SK-N-SH (cell line): ENCODE measurements at regions not wholly inside any gene's neighbourhood (a gene's known extent, or its start where the extent isn't known, plus 50 kb on each side); places are given as distances from the start of the nearest gene placed in this dataset.

Experiments used
- CTCF ChIA-PET: fragments of 300-600, 350-600 bp; formaldehyde crosslinking; extraction: SDS; loops from one replicate; lab custom pipeline; 2021; lab: Yijun Ruan, JAX
- POLR2A ChIA-PET: fragments of 350-600 bp; sonication (Branson Sonifier 250); formaldehyde crosslinking; extraction: SDS; loops from one replicate; lab custom pipeline; 2020; ENCODE audit warnings: antibody characterized with exemption, inconsistent platforms; lab: Yijun Ruan, JAX
- DNase-seq: peaks from one replicate; pipeline ENCODE4 v3.0.0; 2012
- H2AFZ ChIP-seq: fragments of 200-600 bp; sonication (generic); 2 replicates; pipeline ENCODE4 v1.8.1; 2016; ENCODE audit warnings: antibody characterized with exemption, mild to moderate bottlenecking, low read depth
- H3F3A ChIP-seq: fragments of 200-600 bp; sonication (generic); replicated peaks from 2 replicates; pipeline ENCODE3; 2016; ENCODE audit warnings: antibody characterized with exemption, mild to moderate bottlenecking; ENCODE audit not compliant: insufficient read depth
- H3K27ac ChIP-seq, 2 experiments: fragments of 200-500 bp in 1 of 2; fragments of 200-600 bp in 1 of 2; sonication (Bioruptor generic) in 1 of 2; sonication (generic), shearing (Covaris generic) in 1 of 2; 2 replicates each; pipeline versions ENCODE4 v1.5.1 to v1.6.1; 2014 to 2016; ENCODE audit warnings: low read depth in 2 of 2, inconsistent platforms in 1 of 2, low read length in 1 of 2, mild to moderate bottlenecking in 1 of 2, mixed read lengths in 1 of 2
- H3K27me3 ChIP-seq: fragments of 200-600 bp; sonication (generic), shearing (Covaris generic); 2 replicates; pipeline ENCODE4 v1.6.1; 2016; ENCODE audit warnings: mixed run types; ENCODE audit not compliant: insufficient read depth
- H3K36me3 ChIP-seq, 2 experiments: fragments of 200-500 bp in 1 of 2; fragments of 200-600 bp in 1 of 2; sonication (Bioruptor generic) in 1 of 2; sonication (generic) in 1 of 2; replicated peaks in 1 of 2; 2 replicates each; pipeline versions ENCODE3 to v1.5.1; 2014 to 2016; ENCODE audit warnings: low read length in 1 of 2, mild to moderate bottlenecking in 1 of 2; ENCODE audit not compliant: insufficient read depth in 2 of 2, control insufficient read depth in 1 of 2
- H3K4me1 ChIP-seq, 2 experiments: fragments of 200-500 bp in 1 of 2; fragments of 200-600 bp in 1 of 2; sonication (Bioruptor generic) in 1 of 2; sonication (generic), shearing (Covaris generic) in 1 of 2; 2 replicates each; pipeline versions ENCODE4 v1.5.1 to v1.6.1; 2014 to 2016; ENCODE audit warnings: low read depth in 1 of 2, low read length in 1 of 2, mixed run types in 1 of 2; ENCODE audit not compliant: insufficient read depth in 2 of 2, control insufficient read depth in 1 of 2
- H3K4me2 ChIP-seq: fragments of 200-600 bp; sonication (generic), shearing (Covaris generic); 2 replicates; pipeline ENCODE4 v1.6.1; 2017; ENCODE audit warnings: mixed run types
- H3K4me3 ChIP-seq, 2 experiments: fragments of 200-500 bp in 1 of 2; fragments of 200-600 bp in 1 of 2; sonication (Bioruptor generic) in 1 of 2; sonication (generic), shearing (Covaris generic) in 1 of 2; 2 replicates each; pipeline versions ENCODE4 v1.5.1 to v1.8.1; 2014 to 2016; ENCODE audit warnings: low read depth in 2 of 2, inconsistent platforms in 1 of 2, low read length in 1 of 2, mild to moderate bottlenecking in 1 of 2, mixed read lengths in 1 of 2, moderate library complexity in 1 of 2
- H3K79me2 ChIP-seq: fragments of 200-600 bp; sonication (generic); 2 replicates; pipeline ENCODE4 v1.8.1; 2017; ENCODE audit warnings: mild to moderate bottlenecking; ENCODE audit not compliant: insufficient read depth
- H3K9ac ChIP-seq: fragments of 200-600 bp; sonication (generic); 2 replicates; pipeline ENCODE4 v1.6.1; 2017; ENCODE audit warnings: mixed run types
- H3K9me2 ChIP-seq: fragments of 200-600 bp; sonication (generic); 2 replicates; pipeline ENCODE4 v1.6.1; 2017; ENCODE audit warnings: mixed run types
- H3K9me3 ChIP-seq: fragments of 200-600 bp; sonication (generic); 2 replicates; pipeline ENCODE4 v1.6.1; 2017; ENCODE audit warnings: mixed run types, mild to moderate bottlenecking, moderate library complexity
- H4K20me1 ChIP-seq: fragments of 200-600 bp; sonication (generic); 2 replicates; pipeline ENCODE4 v1.6.1; 2017; ENCODE audit warnings: mild to moderate bottlenecking, mixed run types; ENCODE audit not compliant: insufficient read depth
- CTCF ChIP-seq: fragments of 200-600 bp; sonication (generic); IDR thresholded peaks from 2 replicates; pipeline ENCODE4 v1.6.1; 2017; ENCODE audit warnings: antibody characterized with exemption, mild to moderate bottlenecking, moderate library complexity
- ELF1 ChIP-seq: IDR thresholded peaks from 2 replicates; pipeline ENCODE4 v1.4.0; 2012
- JUND ChIP-seq: IDR thresholded peaks from 2 replicates; pipeline ENCODE4 v1.4.0; 2012
- MEF2A ChIP-seq: IDR thresholded peaks from 2 replicates; pipeline ENCODE4 v1.4.0; 2012; ENCODE audit warnings: low read depth, borderline replicate concordance
- RFX5 ChIP-seq: IDR thresholded peaks from 2 replicates; pipeline ENCODE4 v1.6.1; 2012; ENCODE audit warnings: mild to moderate bottlenecking, improper control_type of control experiment, low read length
- TAF1 ChIP-seq: IDR thresholded peaks from 2 replicates; pipeline ENCODE4 v1.6.1; 2012; ENCODE audit warnings: low read depth, mild to moderate bottlenecking, low read length, moderate library complexity, borderline replicate concordance
- USF1 ChIP-seq: IDR thresholded peaks from 2 replicates; pipeline ENCODE4 v1.4.0; 2012; ENCODE audit warnings: low read depth, borderline replicate concordance
- WGBS: methylation state at CpG from one replicate; pipeline ENCODE4 v1.1.6; 2017; ENCODE audit warnings: low lambda C conversion rate; 5-methylcytosine and 5-hydroxymethylcytosine counted together
- TF ChIP-seq, protein P1 (sequence below): fragments of 150-350 bp; IDR thresholded peaks from 2 replicates; pipeline ENCODE4 v1.6.1; 2017; ENCODE audit warnings: antibody characterized with exemption, low read length, low read depth, borderline replicate concordance
- TF ChIP-seq, protein P2 (sequence below): IDR thresholded peaks from 2 replicates; pipeline ENCODE4; 2012
- TF ChIP-seq, protein P3 (sequence below): IDR thresholded peaks from 2 replicates; pipeline ENCODE4 v1.4.0; 2012; ENCODE audit warnings: low read depth

GRCh38 chr2:234550056-234550455 is 53.2 kb upstream of the ARL4C start:
- Histone ChIP-seq H3F3A (no peaks in the 10 kb centered on the region), H3K4me1 (peaks cover 0 to 3% of the 10 kb centered on the region in 2 experiments; a peak in 1 of 4 replicates), H3K4me2 (no peak overlapping the region), H3K27me3 (no peaks in the 10 kb centered on the region), H3K9me2 (no peaks in the 10 kb centered on the region), H3K27ac (no peak overlapping the region), H3K4me3 (no peak overlapping the region), H2AFZ (no peak overlapping the region), H3K9me3 (no peaks in the 10 kb centered on the region), H3K79me2 (no peaks in the 10 kb centered on the region), H4K20me1 (no peaks in the 10 kb centered on the region), H3K9ac (no peak overlapping the region), H3K36me3 (no peaks in the 10 kb centered on the region)
- ChIA-PET CTCF (interaction anchor here (1.1 to 8.4 kb wide), 3 partner anchors 14 to 562 kb away, joined by 3 to 262 read pairs (median 4); no protein-coding TSS in a partner anchor), POLR2A (no interaction called here)
- 71% methylated on average over 7 of the region's 7 CpGs for WGBS
- TF ChIP-seq MEF2A (no peak), ELF1 (no peak), TAF1 (no peak), RFX5 (no peak)
- no peak for DNase-seq

DNA sequence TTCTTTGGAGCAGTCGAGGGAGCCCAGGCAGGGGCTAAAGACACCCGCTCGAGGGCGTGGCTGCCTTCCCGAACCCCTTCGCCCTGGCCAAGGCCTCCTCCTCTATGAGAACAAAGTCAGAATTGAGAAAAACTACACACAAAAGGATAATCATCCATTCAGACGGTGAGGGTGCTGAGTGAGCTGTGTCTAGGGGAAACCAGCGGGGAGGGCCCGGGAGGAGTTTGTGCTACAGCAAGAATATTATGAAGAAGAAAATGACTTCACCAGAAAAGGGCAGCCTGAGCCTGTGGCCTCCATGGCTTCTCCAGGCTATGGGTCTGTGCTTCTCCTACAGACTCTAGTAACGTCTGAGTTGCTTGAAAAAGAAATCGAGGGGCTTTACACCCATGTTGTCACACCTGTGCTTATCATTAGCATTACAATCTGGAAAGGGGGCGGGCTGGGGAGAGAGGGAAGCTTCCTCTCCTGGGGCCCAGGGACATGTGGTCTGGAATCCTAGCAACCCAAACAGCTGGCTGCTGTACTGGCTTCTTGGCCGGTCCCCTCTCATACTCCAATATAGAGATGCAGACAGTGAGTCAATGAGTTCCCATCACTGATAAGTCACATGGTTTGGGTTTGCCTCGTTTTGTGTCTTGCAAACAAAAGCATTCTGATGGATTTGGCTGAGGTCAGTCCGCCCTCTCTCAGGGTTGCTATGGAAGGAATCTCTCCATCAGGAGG is 52.0 kb upstream of the ARL4C start:
- no peaks in the 10 kb centered on the region for H3K79me2 ChIP-seq
- no peaks in the 10 kb centered on the region for H3K9me2 ChIP-seq
- 91% methylated on average over 15 of the region's 15 CpGs for WGBS
- H2AFZ ChIP-seq: no peak overlapping the region
- H3K9ac ChIP-seq: no peak overlapping the region
- no peaks in the 10 kb centered on the region for H3K27me3 ChIP-seq
- no peaks in the 10 kb centered on the region for H3K36me3 ChIP-seq
- no peaks in the 10 kb centered on the region for H3F3A ChIP-seq
- no peaks in the 10 kb centered on the region for H3K9me3 ChIP-seq
- DNase-seq: no peak
- POLR2A ChIA-PET: no interaction called here
- TF ChIP-seq, protein P1, sequence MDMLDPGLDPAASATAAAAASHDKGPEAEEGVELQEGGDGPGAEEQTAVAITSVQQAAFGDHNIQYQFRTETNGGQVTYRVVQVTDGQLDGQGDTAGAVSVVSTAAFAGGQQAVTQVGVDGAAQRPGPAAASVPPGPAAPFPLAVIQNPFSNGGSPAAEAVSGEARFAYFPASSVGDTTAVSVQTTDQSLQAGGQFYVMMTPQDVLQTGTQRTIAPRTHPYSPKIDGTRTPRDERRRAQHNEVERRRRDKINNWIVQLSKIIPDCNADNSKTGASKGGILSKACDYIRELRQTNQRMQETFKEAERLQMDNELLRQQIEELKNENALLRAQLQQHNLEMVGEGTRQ: no peak
- TF ChIP-seq, protein P2, sequence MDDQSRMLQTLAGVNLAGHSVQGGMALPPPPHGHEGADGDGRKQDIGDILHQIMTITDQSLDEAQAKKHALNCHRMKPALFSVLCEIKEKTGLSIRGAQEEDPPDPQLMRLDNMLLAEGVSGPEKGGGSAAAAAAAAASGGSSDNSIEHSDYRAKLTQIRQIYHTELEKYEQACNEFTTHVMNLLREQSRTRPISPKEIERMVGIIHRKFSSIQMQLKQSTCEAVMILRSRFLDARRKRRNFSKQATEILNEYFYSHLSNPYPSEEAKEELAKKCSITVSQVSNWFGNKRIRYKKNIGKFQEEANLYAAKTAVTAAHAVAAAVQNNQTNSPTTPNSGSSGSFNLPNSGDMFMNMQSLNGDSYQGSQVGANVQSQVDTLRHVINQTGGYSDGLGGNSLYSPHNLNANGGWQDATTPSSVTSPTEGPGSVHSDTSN: no peak
- TF ChIP-seq CTCF: no peak
- TF ChIP-seq RFX5: no peak
- TF ChIP-seq JUND: no peak
- TF ChIP-seq, protein P3, sequence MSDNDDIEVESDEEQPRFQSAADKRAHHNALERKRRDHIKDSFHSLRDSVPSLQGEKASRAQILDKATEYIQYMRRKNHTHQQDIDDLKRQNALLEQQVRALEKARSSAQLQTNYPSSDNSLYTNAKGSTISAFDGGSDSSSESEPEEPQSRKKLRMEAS: no peak
- no peak for TF ChIP-seq USF1
- TF ChIP-seq, all 33 proteins: peak for 0
- Histone ChIP-seq H3K27ac (no peak overlapping the region), H3K4me3 (no peak overlapping the region), H3K4me1 (peaks cover 0 to 3% of the 10 kb centered on the region in 2 experiments; a peak in 1 of 4 replicates), H3K4me2 (no peak overlapping the region), H4K20me1 (no peaks in the 10 kb centered on the region)
- CTCF ChIA-PET: interaction anchor here (0.7 to 8.4 kb wide), 10 partner anchors 8 to 1197 kb away, joined by 3 to 262 read pairs (median 4); no protein-coding TSS in a partner anchor
